Heart right ventricle (tissue), 16 donors: ENCODE measurements at regions not wholly inside any gene's neighbourhood (a gene's known extent, or its start where the extent isn't known, plus 50 kb on each side); places are given as distances from the start of the nearest gene placed in this dataset.

Source experiments
- ATAC-seq, 8 donors: fragments of 200-7000 bp; cut with Tn5 transposase; one replicate each; pipeline ENCODE4 v1.9.1; 2020; ENCODE audit warnings: mild to moderate bottlenecking in 8 of 8, moderate library complexity in 8 of 8, moderate number of reproducible peaks in 1 of 8
- DNase-seq, 2 donors: peaks; one replicate each; pipeline ENCODE4 v3.0.0-alpha.2; 2020
- H3K27ac ChIP-seq, 10 donors: fragments of 200-600 bp; sonication (generic) in 2 of 10; one replicate each; pipeline versions ENCODE4 v1.5.0 to v1.8.0; 2020 to 2022; ENCODE audit warnings: mild to moderate bottlenecking in 3 of 10
- H3K27me3 ChIP-seq, 7 donors: fragments of 200-600 bp; one replicate each; pipeline ENCODE4 v1.8.0; 2021 to 2022; ENCODE audit warnings: mild to moderate bottlenecking in 2 of 7
- H3K36me3 ChIP-seq, 9 donors: fragments of 200-600 bp; sonication (generic) in 1 of 9; one replicate each; pipeline versions ENCODE4 v1.5.0 to v1.8.0; 2020 to 2022; ENCODE audit warnings: mild to moderate bottlenecking in 2 of 9
- H3K4me1 ChIP-seq, 9 donors: fragments of 200-600 bp; sonication (generic) in 1 of 9; one replicate each; pipeline versions ENCODE4 v1.5.0 to v1.8.0; 2020 to 2022; ENCODE audit warnings: mild to moderate bottlenecking in 4 of 9
- H3K4me3 ChIP-seq, 10 donors: fragments of 200-600 bp; sonication (generic) in 2 of 10; one replicate each; pipeline versions ENCODE4 v1.5.0 to v1.8.0; 2020 to 2022; ENCODE audit warnings: mild to moderate bottlenecking in 7 of 10, moderate library complexity in 2 of 10
- H3K9me3 ChIP-seq, 11 donors: fragments of 200-600 bp in 10 of 11; sonication (generic) in 2 of 11; one replicate each; pipeline versions ENCODE4 v1.5.0 to v1.8.0; 2013 to 2022; ENCODE audit warnings: mild to moderate bottlenecking in 2 of 11, control low read depth in 1 of 11, moderate library complexity in 1 of 11
- CTCF ChIP-seq, 9 donors: fragments of 200-600 bp; sonication (generic) in 2 of 9; IDR thresholded peaks; one replicate each; pipeline versions ENCODE4 v1.5.0 to v1.8.0; 2021 to 2022; ENCODE audit warnings: antibody characterized with exemption in 9 of 9, mild to moderate bottlenecking in 5 of 9, moderate library complexity in 1 of 9
- WGBS, 2 donors: extraction: QIAGEN DNeasy Blood & Tissue Kit; methylation state at CpG; one replicate each; pipeline ENCODE4 v1.1.7; 2013; ENCODE audit warnings: inconsistent platforms in 1 of 2; 5-methylcytosine and 5-hydroxymethylcytosine counted together
- intact Hi-C, 10 donors: fragments of 100-400 bp; cut with DNase I; formaldehyde crosslinking; loops; one replicate each; pipeline versions ENCODE4 v1.11.1 to v1.14.2; 2022
- donor health status: Arrhythmogenic right ventricular cardiomyopathy.
- donor health status: ischemic (EF 13 %, LVEDD 7.1; RV severe dilation, severe dysfunction).
- donor health status: healthy with polysubstance abuse.
- donor health status: DM: no; HTN: yes; CAD: no.
- donor health status: DM: no; HTN: no; CAD: no.
- donor health status: ischemic (EF 25% LVEDD 6.9; RV normal size, moderate dysfunction).
- donor health status: ischemic (EF 25% LVEDD 5.7; RV mildly dilated, moderate dysfunction).
- donor health status: healthy.
- donor health status: DM: yes; HTN: yes; CAD: no.
- donor health status: Ischemic cardiomyopathy.
- donor health status: ischemic (EF 35%, LVEDD 5.7; RV mildly dilated, moderate dysfunction).
- donor health status: nonischemic (EF 11% LVEDD 7.7; RV severe dilation, severe dysfunction).
- donor health status: DM: yes; HTN: yes; CAD: no.
- donor health status: PGD.
- donor health status: ischemic (EF 29% LVEDD 5.4; RV normal size, mild dysfunction).
- donor health status: nonischemic (EF 23%, LVEDD 6.1; RV moderate dilation, normal function).

- H3K9me3 ChIP-seq = peaks cover 0 to 6% (median 0%) of the 10 kb centered on the region in 11 donors
- 95 to 96% methylated on average over 12 of the region's 12 CpGs for WGBS, 2 donors
- TF ChIP-seq CTCF (IDR thresholded peaks at IDR 0.05) = no peak
- H3K27ac ChIP-seq = no peak overlapping the region
- peaks cover 0 to 13% (median 0%) of the 10 kb centered on the region in 9 donors for H3K4me1 ChIP-seq
- DNase-seq (no peak), ATAC-seq (no peak)
- H3K4me3 ChIP-seq = no peak overlapping the region
- H3K27me3 ChIP-seq = no peaks in the 10 kb centered on the region
- no peaks in the 10 kb centered on the region for H3K36me3 ChIP-seq
- intact Hi-C loops = no loop called here
Measured at GRCh38 chr4:3361406-3361805, 68.6 kb downstream of the RGS12 start.

- intact Hi-C loops = no loop called here
- H3K36me3 ChIP-seq = no peaks in the 10 kb centered on the region
- H3K4me1 ChIP-seq = peaks cover 0 to 13% (median 0%) of the 10 kb centered on the region in 9 donors
- TF ChIP-seq CTCF (IDR thresholded peaks at IDR 0.05) = no peak
- H3K27ac ChIP-seq = no peak overlapping the region
- DNase-seq (no peak), ATAC-seq (no peak)
- H3K9me3 ChIP-seq = peaks cover 0 to 6% (median 0%) of the 10 kb centered on the region in 11 donors
- no peaks in the 10 kb centered on the region for H3K27me3 ChIP-seq
- WGBS, 2 donors = 93 to 97% methylated on average over 12 of the region's 12 CpGs
- H3K4me3 ChIP-seq = no peak overlapping the region
Measured at GRCh38 chr4:3361896-3362295, 69.1 kb downstream of the RGS12 start.

GRCh38 chr4:3362431-3363287, 69.8 kb downstream of the RGS12 start:
- Histone ChIP-seq H3K27ac (no peak overlapping the region), H3K36me3 (no peaks in the 10 kb centered on the region), H3K4me1 (peaks cover 0 to 13% (median 0%) of the 10 kb centered on the region in 9 donors), H3K4me3 (no peak overlapping the region), H3K9me3 (peaks cover 0 to 2% (median 0%) of the 10 kb centered on the region in 11 donors), H3K27me3 (no peaks in the 10 kb centered on the region)
- ATAC-seq (no peak), DNase-seq (no peak)
- WGBS, 2 donors = 98% methylated on average over 19 of the region's 19 CpGs
- no peak for TF ChIP-seq CTCF (IDR thresholded peaks at IDR 0.05)
- intact Hi-C loops = no loop called here

GRCh38 chr4:3363411-3364141, 70.8 kb downstream of the RGS12 start:
- ATAC-seq (no peak), DNase-seq (no peak)
- Histone ChIP-seq H3K36me3 (no peaks in the 10 kb centered on the region), H3K27ac (no peak overlapping the region), H3K4me1 (peaks cover 0 to 9% (median 0%) of the 10 kb centered on the region in 9 donors), H3K27me3 (no peaks in the 10 kb centered on the region), H3K4me3 (no peak overlapping the region), H3K9me3 (no peaks in the 10 kb centered on the region)
- 92 to 96% methylated on average over 30 of the region's 30 CpGs for WGBS, 2 donors
- intact Hi-C loops = no loop called here
- TF ChIP-seq CTCF (IDR thresholded peaks at IDR 0.05) = no peak
